ENCODE measurements at regions not wholly inside any gene's neighbourhood (a gene's known extent, or its start where the extent isn't known, plus 50 kb on each side); places are given as distances from the start of the nearest gene placed in this dataset.

DNA sequence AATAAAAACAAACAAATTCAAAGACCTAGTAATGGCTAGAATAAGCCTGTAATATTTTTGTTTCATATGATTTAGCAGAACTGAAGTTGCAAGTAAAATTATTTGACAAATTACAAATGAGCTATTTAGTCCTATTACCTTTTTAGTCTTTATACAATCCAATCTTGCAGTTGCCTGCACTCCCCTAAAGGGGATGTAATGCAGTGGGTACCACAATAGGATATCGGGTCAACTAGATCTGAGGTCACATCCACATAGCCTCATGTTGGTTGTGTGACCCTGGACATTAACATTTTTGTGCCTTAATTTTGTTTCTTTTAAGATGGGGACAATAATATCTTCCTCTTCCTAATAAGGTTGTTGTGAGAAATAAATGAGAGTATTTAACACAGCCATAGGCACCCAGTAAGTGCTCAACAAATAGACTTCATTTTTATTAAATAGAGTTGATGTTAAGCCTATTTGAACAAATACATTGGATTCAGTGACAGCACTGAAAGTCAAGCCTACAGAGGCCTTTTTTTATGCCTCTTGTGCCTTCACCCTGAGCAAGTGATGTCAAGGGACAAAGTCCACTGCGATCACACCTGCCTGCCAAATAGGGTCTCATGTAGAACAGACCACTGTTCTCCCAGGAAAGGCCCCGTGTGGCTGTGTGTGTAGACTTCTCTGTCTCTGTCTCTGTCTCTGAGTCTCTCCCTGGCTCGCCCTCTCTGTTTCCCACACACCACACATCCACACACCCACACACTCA, 124.8 kb downstream of the EVX1 start:
- no peak for FAIRE-seq

DNA sequence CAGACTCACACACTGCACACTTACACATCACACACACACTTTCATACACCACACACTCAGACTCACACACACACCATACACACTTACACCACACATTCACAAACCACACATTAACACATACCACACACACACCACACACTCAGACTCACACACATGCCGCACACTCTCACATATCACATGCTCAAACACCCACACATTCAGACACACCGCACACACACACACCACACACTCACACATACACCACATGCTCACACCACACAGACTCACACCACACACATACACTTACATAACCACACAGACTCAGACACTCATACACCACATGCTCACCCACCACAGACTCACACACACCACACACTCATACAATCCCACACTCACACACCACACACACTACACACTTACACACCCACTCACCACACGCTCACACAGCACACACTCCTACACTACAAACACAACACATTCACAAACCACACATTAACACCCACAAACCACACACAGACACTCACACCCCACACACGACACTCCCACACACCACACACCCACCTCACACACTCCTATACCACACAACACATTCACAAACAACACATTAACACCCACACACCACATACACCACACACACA, 125.4 kb downstream of the EVX1 start:
- FAIRE-seq, result no peak

DNA sequence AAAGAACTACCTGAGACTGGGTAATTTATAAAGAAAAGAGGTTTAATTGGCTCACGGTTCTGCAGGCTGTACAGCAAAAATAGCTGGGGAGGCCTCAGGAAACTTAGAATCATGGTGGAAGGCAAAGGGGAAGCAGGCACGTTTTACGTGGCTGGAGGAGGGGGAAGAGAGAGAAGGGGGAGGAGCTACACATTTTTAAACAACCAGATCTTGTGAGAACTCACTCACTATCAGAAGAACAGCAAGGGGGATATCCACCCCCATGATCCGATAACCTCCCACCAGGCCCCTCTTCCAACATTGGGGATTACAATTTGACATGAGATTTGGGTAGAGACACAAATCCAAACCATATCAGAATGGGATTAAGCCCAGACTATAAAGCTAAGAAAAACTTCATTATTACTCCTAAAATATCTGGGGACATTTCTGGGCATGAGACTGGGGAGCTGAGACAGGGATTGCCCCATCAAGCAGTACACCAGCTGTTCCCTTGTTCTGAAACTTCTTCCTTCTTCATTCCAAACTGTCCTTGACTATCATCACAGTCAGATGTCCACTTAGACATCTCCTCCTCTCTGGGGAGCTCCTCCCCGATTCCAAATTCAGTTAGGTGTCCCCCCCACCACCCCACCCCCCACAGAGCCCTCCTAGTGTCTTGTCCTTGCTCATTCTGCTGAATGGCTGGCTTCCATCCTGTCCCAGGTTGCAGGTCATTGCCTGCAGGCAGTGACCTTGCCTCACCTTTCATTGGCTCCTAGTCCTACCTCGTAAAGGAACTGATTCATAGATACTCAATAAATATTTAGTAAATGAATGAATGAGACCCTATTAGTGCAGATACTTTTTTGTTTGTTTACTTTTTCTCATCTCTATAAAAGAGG, 132.6 kb downstream of the EVX1 start:
- no peak for FAIRE-seq

DNA sequence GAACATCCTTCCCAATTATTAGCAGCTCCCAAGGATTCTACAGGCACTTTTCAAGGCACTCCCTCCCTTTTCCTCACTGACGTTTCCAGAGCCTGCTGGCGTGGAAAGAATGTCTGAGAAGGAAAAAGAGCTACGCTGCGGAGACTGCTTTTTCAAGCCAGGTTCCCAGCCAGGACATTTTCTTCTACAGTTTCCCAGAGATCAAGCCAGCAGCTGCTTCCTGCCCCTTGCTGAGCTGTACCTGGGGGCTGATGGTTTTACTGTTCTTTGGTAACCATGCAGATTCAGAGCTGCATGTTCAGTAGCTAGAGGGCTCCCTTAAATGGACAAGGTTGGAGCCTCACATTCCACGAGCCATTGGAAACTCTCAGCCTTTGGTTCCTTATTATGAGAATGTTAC, 133.4 kb downstream of the EVX1 start:
- FAIRE-seq, result no peak

DNA sequence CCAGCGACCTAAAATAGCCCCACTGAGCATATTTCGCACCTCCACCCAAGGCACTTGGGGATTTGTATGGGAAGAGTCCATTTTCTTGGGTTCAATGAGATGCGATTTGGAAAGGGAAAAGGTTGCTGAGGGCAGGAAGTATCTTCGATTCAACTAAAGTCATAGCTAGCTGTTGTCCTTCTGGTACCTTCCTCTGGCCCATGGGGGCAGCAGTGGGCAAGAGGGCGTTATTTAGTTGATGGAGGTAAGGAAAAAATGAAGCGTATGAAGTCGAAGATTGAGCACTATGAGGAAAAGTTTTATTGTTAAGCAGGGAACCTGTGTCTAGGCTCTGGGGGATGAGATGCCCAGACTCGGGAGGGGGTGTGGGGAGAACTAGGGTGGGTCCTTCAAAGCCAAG, 135.4 kb downstream of the EVX1 start:
- FAIRE-seq, result no peak

DNA sequence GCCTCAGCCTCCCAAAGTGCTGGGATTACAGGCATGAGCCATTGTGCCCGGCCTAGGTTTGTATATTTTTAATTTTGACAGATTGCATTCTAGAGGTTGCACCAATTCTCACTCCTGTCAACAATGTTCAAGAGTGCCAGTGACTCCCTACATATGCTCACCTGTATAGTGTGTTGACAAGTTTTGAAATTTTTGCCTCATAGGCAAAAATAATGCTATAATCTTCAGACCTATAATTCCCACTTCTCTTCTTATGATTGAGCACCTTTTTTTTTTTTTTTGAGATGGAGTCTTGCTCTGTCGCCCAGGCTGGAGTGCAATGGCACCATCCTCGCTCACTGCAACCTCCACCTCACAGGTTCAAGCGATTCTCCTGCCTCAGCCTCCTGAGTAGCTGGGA, 139.7 kb downstream of the EVX1 start:
- no peak for FAIRE-seq

DNA sequence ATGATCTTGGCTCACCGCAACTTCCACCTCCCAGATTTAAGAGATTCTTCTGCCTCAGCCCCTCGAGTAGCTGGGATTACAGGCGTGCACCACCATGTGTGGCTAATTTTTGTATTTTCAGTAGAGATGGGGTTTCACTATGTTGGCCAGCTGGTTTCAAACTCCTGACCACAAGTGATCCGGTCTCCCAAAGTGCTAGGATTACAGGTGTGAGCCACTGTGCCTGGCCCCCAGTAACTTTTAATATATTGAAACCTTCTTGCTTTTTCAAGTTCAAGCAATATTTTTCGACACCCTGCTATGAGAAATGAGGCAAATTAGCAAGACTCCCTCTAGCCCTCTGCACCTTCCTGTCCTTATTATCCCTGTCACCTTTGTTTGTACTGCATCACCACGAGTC, 144.0 kb downstream of the EVX1 start:
- no peak for FAIRE-seq

DNA sequence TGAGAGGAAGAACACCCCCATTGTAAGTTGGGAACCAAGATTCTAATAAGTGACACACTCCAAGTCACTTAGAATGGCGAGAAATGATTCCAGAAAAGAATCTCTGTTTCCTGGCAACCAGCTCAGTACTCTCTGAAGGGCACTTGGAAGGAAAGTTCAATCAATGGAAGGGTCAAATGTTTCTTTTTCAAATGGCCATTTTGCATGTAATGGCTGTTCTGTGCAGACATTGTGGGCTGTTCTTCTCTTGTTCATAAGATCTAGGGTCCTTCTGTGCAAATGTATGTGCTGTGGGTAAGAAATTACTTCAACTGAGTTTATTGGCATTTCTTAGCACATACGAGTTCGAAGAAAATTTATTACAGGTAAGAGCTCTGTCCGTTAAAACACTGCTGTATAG, 145.3 kb downstream of the EVX1 start:
- FAIRE-seq, result no peak

DNA sequence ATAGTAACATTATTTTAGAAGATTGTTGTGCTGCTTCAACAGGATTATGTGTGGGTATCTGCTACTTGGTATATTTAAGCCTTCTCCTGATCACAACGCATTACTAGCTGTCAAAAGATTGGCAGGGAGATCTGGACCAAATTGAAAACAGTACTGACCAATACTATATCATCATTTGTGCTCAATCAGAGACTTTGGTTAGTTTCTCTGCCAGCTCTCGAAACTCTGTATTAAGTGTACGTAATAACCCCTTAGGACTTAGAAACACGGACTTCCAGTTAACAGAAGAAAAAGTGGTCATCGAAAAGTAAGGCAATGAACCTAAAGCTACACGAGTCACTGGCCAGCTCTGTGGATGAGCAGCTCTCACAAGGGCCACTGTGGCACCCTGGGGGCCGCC, 146.0 kb downstream of the EVX1 start:
- FAIRE-seq, result no peak

DNA sequence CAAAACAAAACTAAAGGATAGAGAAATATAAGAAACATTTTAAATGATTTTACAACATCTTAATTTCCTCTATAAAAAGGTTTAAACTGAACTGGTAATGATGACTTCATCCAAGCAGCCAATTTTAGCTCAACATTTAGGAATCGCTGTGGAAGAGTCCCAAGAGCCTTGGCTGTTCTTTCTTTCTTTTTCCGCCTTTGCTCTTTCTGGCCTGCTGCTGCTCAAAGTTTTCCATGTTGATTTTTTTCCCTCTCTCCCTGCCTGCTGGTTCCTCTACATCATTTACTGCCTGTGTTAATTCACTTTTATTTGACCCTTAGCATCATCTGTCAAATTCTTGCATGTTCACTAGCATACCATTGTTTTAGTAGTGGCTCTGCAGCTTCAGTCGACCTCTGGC, 146.9 kb downstream of the EVX1 start:
- FAIRE-seq, result peak; percentile 96

DNA sequence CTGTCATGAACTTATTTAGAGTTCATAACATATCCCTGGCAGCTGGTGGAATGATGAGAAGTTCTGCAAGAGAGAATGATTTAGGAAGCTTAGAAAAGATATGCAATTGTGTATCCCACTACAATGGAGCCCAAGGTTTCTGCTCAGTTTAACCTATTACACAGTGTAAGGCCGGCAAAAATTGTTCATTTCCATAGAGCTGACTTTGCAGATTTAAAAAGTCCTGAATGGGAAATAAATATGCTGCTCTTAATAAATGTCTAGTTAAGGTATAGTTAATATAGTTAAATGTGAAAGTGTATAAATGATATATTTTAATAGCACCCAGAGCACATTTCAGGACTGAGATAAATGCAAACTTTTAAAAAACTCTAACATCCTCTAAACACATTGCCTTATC, 149.9 kb downstream of the EVX1 start:
- no peak for FAIRE-seq

DNA sequence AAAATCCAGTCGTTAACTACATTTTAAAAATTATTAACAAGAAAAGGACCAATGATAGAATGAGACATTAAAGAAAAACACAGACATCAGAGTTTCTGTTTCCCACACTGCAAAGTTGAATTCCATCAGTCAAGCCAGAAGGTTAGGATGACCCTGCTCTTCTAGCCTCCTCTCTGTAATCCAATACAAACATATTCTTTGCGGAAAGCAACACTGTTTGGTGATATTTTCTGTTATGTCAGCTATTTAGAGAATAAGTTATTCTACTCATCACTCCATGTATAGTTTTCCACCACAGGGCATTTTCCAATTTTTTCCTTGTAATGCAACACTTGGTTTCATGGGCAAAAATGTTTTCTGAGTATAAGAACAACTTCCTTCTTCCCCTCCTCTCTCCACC, 152.3 kb downstream of the EVX1 start:
- FAIRE-seq, result peak; percentile 94

DNA sequence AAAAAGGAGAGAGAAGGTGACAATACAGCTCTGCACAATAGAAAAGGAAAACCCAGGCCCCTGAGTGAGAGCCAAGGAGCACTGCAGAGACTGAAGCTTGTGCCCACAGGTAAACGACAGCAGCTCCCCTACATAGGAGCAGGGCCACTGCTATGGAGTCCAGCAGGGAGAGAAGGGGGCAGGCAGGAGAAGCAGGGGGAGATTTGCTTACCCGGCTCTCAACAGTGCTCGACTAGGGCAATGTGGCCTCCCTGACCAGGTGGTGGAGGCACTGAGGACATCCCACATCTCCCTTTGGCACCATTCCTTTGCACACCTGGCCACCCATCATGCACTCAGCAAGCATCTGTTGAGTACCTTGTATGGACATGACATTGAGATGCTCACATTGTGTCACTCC, 153.0 kb downstream of the EVX1 start:
- no peak for FAIRE-seq

DNA sequence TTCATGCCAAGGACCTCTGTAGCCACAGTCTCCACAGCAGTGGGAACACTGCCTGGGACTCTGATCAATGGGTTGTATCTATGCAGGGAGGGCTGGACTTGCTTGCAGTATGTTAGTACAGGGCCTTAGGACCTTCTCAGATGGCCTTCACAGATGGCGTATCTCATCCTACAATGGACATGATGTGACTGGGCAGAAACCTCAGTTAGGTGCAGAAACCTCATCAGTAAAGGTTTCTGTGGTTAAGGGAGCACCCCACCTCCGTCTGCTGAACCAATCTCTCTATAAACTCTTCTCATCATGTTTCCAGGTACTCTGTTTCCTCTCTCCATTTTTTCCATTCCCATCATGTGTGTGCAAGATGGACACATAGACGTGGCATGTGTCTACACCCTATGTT, 154.9 kb downstream of the EVX1 start:
- FAIRE-seq, result no peak

DNA sequence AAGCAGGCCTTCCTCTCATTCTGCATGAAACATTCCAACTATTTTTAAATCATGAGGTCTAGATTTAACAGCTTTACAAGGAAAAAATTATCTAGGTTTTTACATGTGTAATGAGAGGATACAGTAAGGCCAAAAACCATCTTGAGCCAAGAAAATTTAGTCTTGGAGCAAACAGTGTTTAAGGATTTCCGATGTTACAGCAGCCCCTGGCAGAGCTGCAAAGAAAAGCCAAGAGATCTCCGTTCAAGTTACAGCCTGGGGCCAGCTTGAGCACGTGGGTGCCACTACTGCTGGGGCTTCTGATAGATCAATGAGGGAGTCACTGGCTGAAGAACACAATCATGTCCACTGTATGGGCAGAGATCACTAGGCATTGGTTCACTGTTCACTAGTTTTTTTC, 156.2 kb downstream of the EVX1 start:
- no peak for FAIRE-seq

DNA sequence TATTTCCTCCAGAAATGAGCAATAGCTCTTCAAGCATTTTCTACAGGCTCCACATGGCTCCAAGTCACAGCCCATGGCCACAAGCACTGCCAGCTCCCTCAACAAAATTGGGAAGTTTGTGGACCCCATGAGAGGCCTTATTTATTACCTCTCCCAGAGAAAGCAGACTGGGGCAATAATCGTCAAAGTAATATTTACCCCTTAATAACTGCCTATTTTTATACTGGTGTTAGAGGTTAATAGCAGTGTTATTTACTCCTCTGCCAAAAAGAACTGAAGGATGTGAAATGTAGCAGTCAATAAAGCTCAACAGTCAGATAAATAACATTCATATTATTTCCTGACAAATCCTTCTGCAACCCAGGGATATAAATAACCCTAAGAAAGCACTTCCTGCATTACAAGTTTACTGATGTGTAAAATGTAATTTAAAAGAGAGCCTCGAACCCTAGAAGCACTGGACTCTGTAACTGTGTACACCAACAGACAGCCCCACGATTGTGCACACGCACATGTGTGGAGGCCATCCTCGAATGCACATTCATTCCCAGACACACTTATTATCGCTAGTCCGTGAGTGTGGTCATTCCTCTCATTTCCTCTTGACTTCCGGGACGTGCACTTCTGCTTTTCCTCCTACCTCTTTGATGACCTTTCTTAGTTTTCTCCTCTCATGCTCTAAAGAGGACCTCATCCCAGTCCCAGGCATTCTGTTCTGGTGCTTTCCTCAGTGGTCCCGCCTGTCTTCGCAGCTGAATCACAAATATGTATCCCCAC, 157.4 kb downstream of the EVX1 start:
- no peak for FAIRE-seq

DNA sequence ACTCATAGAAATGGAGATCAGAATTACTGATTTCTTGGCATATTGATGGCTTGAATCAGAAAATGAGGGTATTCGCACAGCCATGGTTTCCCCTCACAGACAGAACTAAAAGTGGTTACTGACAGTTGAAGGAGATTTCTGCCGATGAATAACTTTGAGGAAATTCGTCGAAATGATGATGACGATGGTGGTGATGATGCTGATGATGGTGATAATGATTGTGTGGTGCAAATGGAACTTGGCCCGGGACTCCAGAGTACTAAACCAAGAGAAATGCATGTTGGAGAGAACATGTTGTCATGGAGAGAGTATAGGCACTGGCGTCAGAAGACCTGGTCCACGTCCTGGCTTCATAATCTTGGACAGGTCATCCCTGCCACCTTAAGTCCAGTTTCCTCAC, 163.2 kb downstream of the EVX1 start:
- no peak for FAIRE-seq

DNA sequence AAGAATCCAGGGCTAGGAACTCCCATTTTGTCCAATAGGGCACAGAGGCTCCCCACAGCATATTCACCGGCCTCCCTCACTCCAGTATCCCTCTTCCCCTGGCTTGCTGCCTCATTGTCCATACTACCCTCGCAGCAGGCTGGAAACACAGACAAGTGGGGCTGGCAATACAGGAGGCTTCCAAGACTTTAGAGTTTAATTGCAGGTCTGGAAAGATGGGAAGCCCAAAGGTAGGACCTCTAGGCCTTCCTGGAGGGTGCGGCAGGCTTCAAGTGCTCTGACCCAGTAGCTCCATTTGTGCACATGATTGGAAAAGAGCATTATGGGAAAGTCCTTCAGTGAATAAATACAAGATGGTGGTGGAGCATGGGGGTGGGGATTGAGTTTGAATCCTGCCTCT, 166.7 kb downstream of the EVX1 start:
- FAIRE-seq, result no peak

DNA sequence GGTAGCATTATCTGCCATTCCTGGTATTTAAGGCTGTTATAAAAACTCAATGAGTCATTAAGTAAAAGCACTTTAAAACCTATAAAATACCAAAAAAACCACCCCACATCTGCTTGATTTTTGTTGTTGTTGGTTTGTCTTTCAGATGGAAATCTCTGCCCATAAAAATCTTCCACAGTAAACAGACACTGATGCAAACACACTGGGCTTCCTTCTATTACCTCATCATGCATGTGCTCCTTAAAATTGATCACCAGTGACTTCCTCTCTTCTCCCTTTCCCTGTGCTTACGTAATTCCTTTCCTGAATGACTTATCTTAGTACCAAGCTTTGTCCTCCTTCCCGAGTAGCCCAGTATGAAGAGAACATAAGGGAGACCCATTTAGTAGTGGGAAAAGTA, 167.2 kb downstream of the EVX1 start:
- peak; percentile 82 for FAIRE-seq

DNA sequence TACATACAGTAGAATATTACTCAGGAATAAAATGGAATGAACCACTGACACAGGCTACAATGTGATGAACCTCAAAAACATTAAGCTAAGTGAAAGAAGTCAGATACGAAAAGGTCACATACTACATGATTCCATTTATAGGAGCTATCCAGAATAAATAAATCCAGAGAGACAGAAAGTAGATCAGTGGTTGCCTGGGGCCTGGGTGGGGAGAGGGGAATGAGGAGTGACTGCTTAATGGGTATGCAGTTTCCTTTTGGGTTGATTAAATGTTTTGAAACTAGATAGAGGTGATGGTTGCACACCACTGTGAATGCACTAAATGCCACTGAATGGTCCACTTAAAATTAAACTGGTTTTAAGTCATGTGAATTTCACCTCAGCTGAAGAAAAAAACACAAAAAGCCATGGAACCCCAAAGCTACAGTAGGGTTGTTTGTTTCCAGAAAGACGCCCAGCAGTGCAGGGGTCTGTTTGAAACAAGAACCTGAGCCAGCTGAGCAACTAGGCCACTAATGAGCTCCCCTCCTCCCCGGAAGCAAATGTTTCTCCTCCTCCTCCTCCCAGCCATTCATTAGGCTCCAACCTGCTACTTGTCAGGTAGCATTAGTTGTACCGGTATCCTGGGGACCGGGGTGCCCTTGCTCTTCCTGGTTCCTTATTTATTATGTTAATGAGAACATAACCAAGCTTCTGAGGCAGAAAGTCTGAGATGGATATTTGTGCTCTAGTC, 168.4 kb downstream of the EVX1 start:
- FAIRE-seq, result no peak

DNA sequence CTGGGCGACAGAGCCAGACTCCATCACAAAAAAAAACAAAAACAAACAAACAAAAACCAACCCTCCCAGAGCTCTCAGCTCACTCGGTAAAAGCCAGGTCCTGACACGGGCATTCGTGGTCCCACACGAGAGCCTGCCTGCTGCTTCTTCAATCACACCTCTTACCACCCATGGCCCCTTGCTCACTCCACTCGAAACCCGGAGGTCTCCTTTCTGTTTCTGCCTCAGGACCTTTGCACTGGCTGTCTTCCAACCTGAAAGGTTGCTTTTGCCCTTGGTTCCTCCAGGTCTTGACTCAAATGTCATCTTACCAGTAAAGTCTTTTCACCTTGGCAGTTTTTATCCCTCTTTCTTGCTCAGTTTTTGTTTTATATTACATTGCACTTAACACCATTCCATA, 169.6 kb downstream of the EVX1 start:
- FAIRE-seq, result no peak

DNA sequence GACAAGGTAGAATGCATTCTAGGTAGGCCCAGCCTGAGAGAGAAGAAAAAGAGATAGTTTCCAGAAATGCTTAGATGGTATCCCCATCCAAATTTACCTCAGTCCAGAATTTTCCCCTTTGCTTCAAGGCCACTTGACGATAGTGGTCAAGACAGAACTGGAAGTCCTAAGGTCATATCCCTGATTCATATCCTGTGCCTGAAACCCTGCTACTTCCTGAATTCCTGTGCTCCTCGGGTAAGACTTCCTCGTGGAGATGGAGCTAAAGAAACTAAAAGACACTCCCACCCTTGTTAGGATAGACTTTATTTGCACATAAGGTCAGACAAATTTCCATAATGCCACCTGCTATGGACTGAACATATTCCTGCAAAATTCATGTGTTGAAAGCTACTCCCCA, 175.9 kb downstream of the EVX1 start:
- no peak for FAIRE-seq
